ENCODE measurements at regions not wholly inside any gene's neighbourhood (a gene's known extent, or its start where the extent isn't known, plus 50 kb on each side); places are given as distances from the start of the nearest gene placed in this dataset.

GRCh38 chr17:71284032-71284755 lies 836.6 kb upstream of the SOX9 start:
- 94 to 96% methylated on average over 7 of the region's 7 CpGs for WGBS, 2 experiments
- no peaks in the 10 kb centered on the region for H3K36me3 ChIP-seq (ENCODE audit: control insufficient read depth, insufficient read depth, low read length)
- peaks cover 6% of the 10 kb centered on the region for H3K4me1 ChIP-seq (ENCODE audit: control insufficient read depth, insufficient read depth, low read length)

GRCh38 chr17:71286625-71287024 lies 834.2 kb upstream of the SOX9 start:
- WGBS, 2 experiments: 45 to 56% methylated on average over 2 of the region's 7 CpGs
- H3K4me1 ChIP-seq (ENCODE audit: control insufficient read depth, insufficient read depth, low read length): peaks cover 6% of the 10 kb centered on the region
- no peak overlapping the region for H3K4me3 ChIP-seq (ENCODE audit: insufficient read depth, low read depth, low read length)
- no peaks in the 10 kb centered on the region for H3K27me3 ChIP-seq (ENCODE audit: control insufficient read depth, insufficient read depth, low read length, poor library complexity, severe bottlenecking)
- no peaks in the 10 kb centered on the region for H3K9me3 ChIP-seq (ENCODE audit: control insufficient read depth, low read length)
- H3K27ac ChIP-seq (ENCODE audit: insufficient read depth, low read depth, low read length, poor library complexity, severe bottlenecking): no peak overlapping the region
- H3K36me3 ChIP-seq (ENCODE audit: control insufficient read depth, insufficient read depth, low read length): no peaks in the 10 kb centered on the region

More at GRCh38 chr17:71284032-71284755, 836.6 kb upstream of the SOX9 start:
- no peaks in the 10 kb centered on the region for H3K27me3 ChIP-seq (ENCODE audit: control insufficient read depth, insufficient read depth, low read length, poor library complexity, severe bottlenecking)
- H3K27ac ChIP-seq (ENCODE audit: insufficient read depth, low read depth, low read length, poor library complexity, severe bottlenecking): no peak overlapping the region
- no peaks in the 10 kb centered on the region for H3K9me3 ChIP-seq (ENCODE audit: control insufficient read depth, low read length)
- H3K4me3 ChIP-seq (ENCODE audit: insufficient read depth, low read depth, low read length): no peak overlapping the region

- WGBS, 2 experiments: 63 to 66% methylated on average over 17 of the region's 17 CpGs
Measured at GRCh38 chr17:71287071-71287823, 833.6 kb upstream of the SOX9 start.

GRCh38 chr17:71292006-71292405 lies 828.8 kb upstream of the SOX9 start:
- WGBS, 2 experiments: 91 to 100% methylated on average over 1 of the region's 1 CpG
- Histone ChIP-seq H3K4me3 (ENCODE audit: insufficient read depth, low read depth, low read length) (no peak overlapping the region), H3K36me3 (ENCODE audit: control insufficient read depth, insufficient read depth, low read length) (no peaks in the 10 kb centered on the region), H3K27me3 (ENCODE audit: control insufficient read depth, insufficient read depth, low read length, poor library complexity, severe bottlenecking) (no peaks in the 10 kb centered on the region), H3K27ac (ENCODE audit: insufficient read depth, low read depth, low read length, poor library complexity, severe bottlenecking) (no peak overlapping the region), H3K4me1 (ENCODE audit: control insufficient read depth, insufficient read depth, low read length) (peaks cover 6% of the 10 kb centered on the region), H3K9me3 (ENCODE audit: control insufficient read depth, low read length) (no peaks in the 10 kb centered on the region)

More at GRCh38 chr17:71287071-71287823, 833.6 kb upstream of the SOX9 start:
- H3K27me3 ChIP-seq (ENCODE audit: control insufficient read depth, insufficient read depth, low read length, poor library complexity, severe bottlenecking): no peaks in the 10 kb centered on the region
- no peaks in the 10 kb centered on the region for H3K9me3 ChIP-seq (ENCODE audit: control insufficient read depth, low read length)
- H3K27ac ChIP-seq (ENCODE audit: insufficient read depth, low read depth, low read length, poor library complexity, severe bottlenecking): no peak overlapping the region
- peaks cover 6% of the 10 kb centered on the region for H3K4me1 ChIP-seq (ENCODE audit: control insufficient read depth, insufficient read depth, low read length)
- no peaks in the 10 kb centered on the region for H3K36me3 ChIP-seq (ENCODE audit: control insufficient read depth, insufficient read depth, low read length)
- H3K4me3 ChIP-seq (ENCODE audit: insufficient read depth, low read depth, low read length): no peak overlapping the region

GRCh38 chr17:71296005-71296404 lies 824.8 kb upstream of the SOX9 start:
- Histone ChIP-seq H3K27ac (ENCODE audit: insufficient read depth, low read depth, low read length, poor library complexity, severe bottlenecking) (no peak overlapping the region), H3K4me1 (ENCODE audit: control insufficient read depth, insufficient read depth, low read length) (no peaks in the 10 kb centered on the region), H3K4me3 (ENCODE audit: insufficient read depth, low read depth, low read length) (no peak overlapping the region), H3K36me3 (ENCODE audit: control insufficient read depth, insufficient read depth, low read length) (no peaks in the 10 kb centered on the region), H3K9me3 (ENCODE audit: control insufficient read depth, low read length) (no peaks in the 10 kb centered on the region), H3K27me3 (ENCODE audit: control insufficient read depth, insufficient read depth, low read length, poor library complexity, severe bottlenecking) (no peaks in the 10 kb centered on the region)
- 85 to 96% methylated on average over 1 of the region's 1 CpG for WGBS, 2 experiments

- Histone ChIP-seq H3K27ac (ENCODE audit: insufficient read depth, low read depth, low read length, poor library complexity, severe bottlenecking) (no peak overlapping the region), H3K36me3 (ENCODE audit: control insufficient read depth, insufficient read depth, low read length) (no peaks in the 10 kb centered on the region), H3K9me3 (ENCODE audit: control insufficient read depth, low read length) (no peaks in the 10 kb centered on the region), H3K4me1 (ENCODE audit: control insufficient read depth, insufficient read depth, low read length) (no peaks in the 10 kb centered on the region), H3K27me3 (ENCODE audit: control insufficient read depth, insufficient read depth, low read length, poor library complexity, severe bottlenecking) (no peaks in the 10 kb centered on the region), H3K4me3 (ENCODE audit: insufficient read depth, low read depth, low read length) (no peak overlapping the region)
Measured at GRCh38 chr17:71301063-71301462, 819.8 kb upstream of the SOX9 start.

GRCh38 chr17:71302721-71303549 lies 817.9 kb upstream of the SOX9 start:
- H3K4me3 ChIP-seq (ENCODE audit: insufficient read depth, low read depth, low read length): no peak overlapping the region
- H3K27me3 ChIP-seq (ENCODE audit: control insufficient read depth, insufficient read depth, low read length, poor library complexity, severe bottlenecking): no peaks in the 10 kb centered on the region
- WGBS, 2 experiments: 90% methylated on average over 9 of the region's 9 CpGs
- H3K4me1 ChIP-seq (ENCODE audit: control insufficient read depth, insufficient read depth, low read length): no peaks in the 10 kb centered on the region
- no peaks in the 10 kb centered on the region for H3K9me3 ChIP-seq (ENCODE audit: control insufficient read depth, low read length)
- no peaks in the 10 kb centered on the region for H3K36me3 ChIP-seq (ENCODE audit: control insufficient read depth, insufficient read depth, low read length)
- H3K27ac ChIP-seq (ENCODE audit: insufficient read depth, low read depth, low read length, poor library complexity, severe bottlenecking): no peak overlapping the region

GRCh38 chr17:71304498-71305158 lies 816.2 kb upstream of the SOX9 start:
- no peaks in the 10 kb centered on the region for H3K27me3 ChIP-seq (ENCODE audit: control insufficient read depth, insufficient read depth, low read length, poor library complexity, severe bottlenecking)
- H3K36me3 ChIP-seq (ENCODE audit: control insufficient read depth, insufficient read depth, low read length): no peaks in the 10 kb centered on the region
- no peak overlapping the region for H3K4me3 ChIP-seq (ENCODE audit: insufficient read depth, low read depth, low read length)
- 94 to 96% methylated on average over 5 of the region's 5 CpGs for WGBS, 2 experiments
- no peak overlapping the region for H3K27ac ChIP-seq (ENCODE audit: insufficient read depth, low read depth, low read length, poor library complexity, severe bottlenecking)
- no peaks in the 10 kb centered on the region for H3K4me1 ChIP-seq (ENCODE audit: control insufficient read depth, insufficient read depth, low read length)
- H3K9me3 ChIP-seq (ENCODE audit: control insufficient read depth, low read length): no peaks in the 10 kb centered on the region

- Histone ChIP-seq H3K27ac (ENCODE audit: insufficient read depth, low read depth, low read length, poor library complexity, severe bottlenecking) (no peak overlapping the region), H3K27me3 (ENCODE audit: control insufficient read depth, insufficient read depth, low read length, poor library complexity, severe bottlenecking) (no peaks in the 10 kb centered on the region), H3K9me3 (ENCODE audit: control insufficient read depth, low read length) (no peaks in the 10 kb centered on the region), H3K36me3 (ENCODE audit: control insufficient read depth, insufficient read depth, low read length) (no peaks in the 10 kb centered on the region), H3K4me3 (ENCODE audit: insufficient read depth, low read depth, low read length) (no peak overlapping the region), H3K4me1 (ENCODE audit: control insufficient read depth, insufficient read depth, low read length) (no peaks in the 10 kb centered on the region)
- WGBS, 2 experiments: 100% methylated on average over 2 of the region's 3 CpGs
Measured at GRCh38 chr17:71313866-71314265, 807.0 kb upstream of the SOX9 start.

Data from ectodermal cell (in vitro differentiated cells).